AG10803 (cell line): ENCODE measurements at regions not wholly inside any gene's neighbourhood (a gene's known extent, or its start where the extent isn't known, plus 50 kb on each side); places are given as distances from the start of the nearest gene placed in this dataset.

Source experiments
- DNase-seq: peaks from one replicate; pipeline ENCODE4 v3.0.0; 2010; ENCODE audit warnings: low read depth
- H3K4me3 ChIP-seq: 2 replicates; pipeline ENCODE4 v1.5.1; 2011; ENCODE audit warnings: mild to moderate bottlenecking, low read length, control low read depth
- CTCF ChIP-seq: conservative IDR thresholded peaks from 2 replicates; pipeline ENCODE4 v1.5.1; 2011; ENCODE audit warnings: mild to moderate bottlenecking, low read length, control low read depth, inconsistent platforms

GRCh38 chr11:116317212-116317611 lies 455.6 kb downstream of the BUD13 start:
- no peak for DNase-seq
- TF ChIP-seq CTCF, result no peak
- no peak overlapping the region for H3K4me3 ChIP-seq

GRCh38 chr11:116314006-116314405 lies 458.8 kb downstream of the BUD13 start:
- TF ChIP-seq CTCF, result no peak
- DNase-seq, result no peak
- no peak overlapping the region for H3K4me3 ChIP-seq

- DNase-seq, result peak; percentile 28
- TF ChIP-seq CTCF, result no peak
Observed at GRCh38 chr11:116312570-116313391, 460.0 kb downstream of the BUD13 start.

GRCh38 chr11:116311206-116311605 lies 461.6 kb downstream of the BUD13 start:
- no peak for TF ChIP-seq CTCF
- DNase-seq, result no peak
- H3K4me3 ChIP-seq, result no peak overlapping the region

More at GRCh38 chr11:116312570-116313391, 460.0 kb downstream of the BUD13 start:
- no peak overlapping the region for H3K4me3 ChIP-seq

GRCh38 chr11:116310698-116311097 lies 462.1 kb downstream of the BUD13 start:
- no peak overlapping the region for H3K4me3 ChIP-seq
- no peak for DNase-seq
- TF ChIP-seq CTCF, result no peak

- no peak for TF ChIP-seq CTCF
- DNase-seq, result peak; percentile 13
Observed at GRCh38 chr11:116310226-116310625, 462.6 kb downstream of the BUD13 start.

GRCh38 chr11:116309446-116309845 lies 463.3 kb downstream of the BUD13 start:
- TF ChIP-seq CTCF, result no peak
- no peak overlapping the region for H3K4me3 ChIP-seq
- no peak for DNase-seq

More at GRCh38 chr11:116310226-116310625, 462.6 kb downstream of the BUD13 start:
- no peak overlapping the region for H3K4me3 ChIP-seq
